ENCODE measurements at regions not wholly inside any gene's neighbourhood (a gene's known extent, or its start where the extent isn't known, plus 50 kb on each side); places are given as distances from the start of the nearest gene placed in this dataset.

- Histone ChIP-seq H3K9ac (ENCODE audit: low read length) (no peak overlapping the region), H3K27ac (ENCODE audit: low read length) (no peak overlapping the region), H3K27me3 (ENCODE audit: control insufficient read depth, insufficient read depth, low read length) (no peaks in the 10 kb centered on the region), H3K4me1 (ENCODE audit: control insufficient read depth, low read depth, low read length) (no peaks in the 10 kb centered on the region), H3K4me3 (ENCODE audit: low read length) (no peak overlapping the region), H3K36me3 (ENCODE audit: control insufficient read depth, low read depth, low read length) (no peaks in the 10 kb centered on the region), H3K9me3 (ENCODE audit: control insufficient read depth, low read depth, low read length) (peaks cover 9% of the 10 kb centered on the region)
These were observed 180.5 kb downstream of the OGFRL1 start for GRCh38 chr6:71468841-71469700.

DNA sequence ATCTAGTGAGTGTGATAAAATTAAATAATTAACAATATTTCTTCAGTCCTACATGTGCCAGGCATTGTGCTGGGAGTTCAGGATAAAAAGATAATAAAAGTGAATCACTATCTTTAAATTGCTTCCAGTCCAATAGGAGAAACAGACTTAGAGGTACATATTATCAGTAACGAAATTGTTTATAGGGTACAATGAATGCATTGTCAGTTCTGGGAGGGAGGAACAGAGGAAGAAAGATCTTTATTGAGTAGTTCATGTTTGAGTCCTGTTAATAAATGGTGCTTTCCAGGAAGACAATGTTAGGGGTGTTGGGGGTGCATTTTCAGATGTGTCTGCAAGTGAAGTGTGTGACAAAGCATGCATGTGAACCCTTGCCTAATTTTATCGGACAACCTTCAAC, 183.1 kb downstream of the OGFRL1 start:
- Histone ChIP-seq H3K9me3 (ENCODE audit: control insufficient read depth, low read depth, low read length) (no peaks in the 10 kb centered on the region), H3K27me3 (ENCODE audit: control insufficient read depth, insufficient read depth, low read length) (no peaks in the 10 kb centered on the region), H3K36me3 (ENCODE audit: control insufficient read depth, low read depth, low read length) (no peaks in the 10 kb centered on the region), H3K9ac (ENCODE audit: low read length) (no peak overlapping the region), H3K4me3 (ENCODE audit: low read length) (no peak overlapping the region), H3K27ac (ENCODE audit: low read length) (no peak overlapping the region), H3K4me1 (ENCODE audit: control insufficient read depth, low read depth, low read length) (no peaks in the 10 kb centered on the region)

- no peak overlapping the region for H3K27ac ChIP-seq (ENCODE audit: low read length)
These were observed 185.3 kb downstream of the OGFRL1 start for GRCh38 chr6:71473926-71474325.

DNA sequence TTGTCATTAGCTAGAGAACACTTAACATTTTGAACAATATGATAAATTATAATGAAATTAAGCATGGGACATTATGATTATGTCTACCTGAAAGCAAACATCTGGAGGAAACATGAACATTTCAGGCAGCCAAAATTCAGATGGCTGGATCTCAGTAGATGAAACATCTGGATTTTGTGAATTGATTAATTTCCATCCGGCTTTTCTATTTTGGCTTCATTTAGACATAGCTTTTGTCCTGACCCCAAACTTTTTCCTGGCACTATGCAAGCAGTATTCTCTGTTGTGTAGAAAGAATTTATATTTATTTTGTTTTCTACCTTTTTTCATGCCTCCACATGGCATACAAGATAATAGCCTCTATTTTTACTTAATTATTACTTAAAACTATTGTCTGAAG, 186.3 kb downstream of the OGFRL1 start:
- Histone ChIP-seq H3K27ac (ENCODE audit: low read length) (no peak overlapping the region), H3K36me3 (ENCODE audit: control insufficient read depth, low read depth, low read length) (no peaks in the 10 kb centered on the region), H3K9ac (ENCODE audit: low read length) (no peak overlapping the region), H3K9me3 (ENCODE audit: control insufficient read depth, low read depth, low read length) (no peaks in the 10 kb centered on the region), H3K4me1 (ENCODE audit: control insufficient read depth, low read depth, low read length) (peaks cover 18% of the 10 kb centered on the region), H3K27me3 (ENCODE audit: control insufficient read depth, insufficient read depth, low read length) (no peaks in the 10 kb centered on the region), H3K4me3 (ENCODE audit: low read length) (no peak overlapping the region)

More at GRCh38 chr6:71473926-71474325, 185.3 kb downstream of the OGFRL1 start:
- Histone ChIP-seq H3K36me3 (ENCODE audit: control insufficient read depth, low read depth, low read length) (no peaks in the 10 kb centered on the region), H3K27me3 (ENCODE audit: control insufficient read depth, insufficient read depth, low read length) (no peaks in the 10 kb centered on the region), H3K9me3 (ENCODE audit: control insufficient read depth, low read depth, low read length) (no peaks in the 10 kb centered on the region), H3K9ac (ENCODE audit: low read length) (no peak overlapping the region), H3K4me3 (ENCODE audit: low read length) (no peak overlapping the region), H3K4me1 (ENCODE audit: control insufficient read depth, low read depth, low read length) (peaks cover 9% of the 10 kb centered on the region)

DNA sequence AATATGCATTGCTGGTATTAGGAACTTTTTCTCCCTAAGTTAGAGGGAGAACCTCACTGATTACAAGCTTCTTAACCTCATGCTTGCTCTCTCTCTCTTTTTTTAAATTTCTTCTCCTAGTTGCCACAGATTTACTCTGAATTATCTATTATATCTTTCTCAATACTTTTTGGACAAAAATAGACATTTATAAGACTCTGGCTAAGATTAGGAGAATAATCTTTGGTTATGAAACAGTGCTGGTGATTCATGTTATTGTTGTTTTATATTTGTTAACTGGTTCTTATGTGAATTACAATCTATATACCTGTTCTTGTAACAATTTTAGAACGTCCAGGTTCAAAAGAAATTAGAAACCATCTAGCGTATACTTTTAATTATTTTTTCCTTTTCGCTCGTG, 187.8 kb downstream of the OGFRL1 start:
- Histone ChIP-seq H3K9ac (ENCODE audit: low read length) (no peak overlapping the region), H3K27me3 (ENCODE audit: control insufficient read depth, insufficient read depth, low read length) (no peaks in the 10 kb centered on the region), H3K9me3 (ENCODE audit: control insufficient read depth, low read depth, low read length) (no peaks in the 10 kb centered on the region), H3K4me1 (ENCODE audit: control insufficient read depth, low read depth, low read length) (peaks cover 18% of the 10 kb centered on the region), H3K36me3 (ENCODE audit: control insufficient read depth, low read depth, low read length) (no peaks in the 10 kb centered on the region), H3K4me3 (ENCODE audit: low read length) (no peak overlapping the region), H3K27ac (ENCODE audit: low read length) (no peak overlapping the region)

GRCh38 chr6:71476872-71477271, 188.3 kb downstream of the OGFRL1 start:
- H3K4me1 ChIP-seq (ENCODE audit: control insufficient read depth, low read depth, low read length): peaks cover 18% of the 10 kb centered on the region
- H3K27me3 ChIP-seq (ENCODE audit: control insufficient read depth, insufficient read depth, low read length): no peaks in the 10 kb centered on the region

GRCh38 chr6:71478834-71479541, 190.4 kb downstream of the OGFRL1 start:
- Histone ChIP-seq H3K9me3 (ENCODE audit: control insufficient read depth, low read depth, low read length) (no peaks in the 10 kb centered on the region), H3K27ac (ENCODE audit: low read length) (no peak overlapping the region), H3K4me1 (ENCODE audit: control insufficient read depth, low read depth, low read length) (peaks cover 18% of the 10 kb centered on the region), H3K27me3 (ENCODE audit: control insufficient read depth, insufficient read depth, low read length) (no peaks in the 10 kb centered on the region), H3K36me3 (ENCODE audit: control insufficient read depth, low read depth, low read length) (no peaks in the 10 kb centered on the region), H3K4me3 (ENCODE audit: low read length) (no peak overlapping the region), H3K9ac (ENCODE audit: low read length) (no peak overlapping the region)

More at GRCh38 chr6:71476872-71477271, 188.3 kb downstream of the OGFRL1 start:
- Histone ChIP-seq H3K27ac (ENCODE audit: low read length) (no peak overlapping the region), H3K9ac (ENCODE audit: low read length) (no peak overlapping the region), H3K9me3 (ENCODE audit: control insufficient read depth, low read depth, low read length) (no peaks in the 10 kb centered on the region), H3K36me3 (ENCODE audit: control insufficient read depth, low read depth, low read length) (no peaks in the 10 kb centered on the region), H3K4me3 (ENCODE audit: low read length) (no peak overlapping the region)

- H3K4me3 ChIP-seq (ENCODE audit: low read length): no peak overlapping the region
- H3K36me3 ChIP-seq (ENCODE audit: control insufficient read depth, low read depth, low read length): no peaks in the 10 kb centered on the region
- no peaks in the 10 kb centered on the region for H3K27me3 ChIP-seq (ENCODE audit: control insufficient read depth, insufficient read depth, low read length)
- no peak overlapping the region for H3K27ac ChIP-seq (ENCODE audit: low read length)
- H3K4me1 ChIP-seq (ENCODE audit: control insufficient read depth, low read depth, low read length): peaks cover 18% of the 10 kb centered on the region
- H3K9me3 ChIP-seq (ENCODE audit: control insufficient read depth, low read depth, low read length): no peaks in the 10 kb centered on the region
- no peak overlapping the region for H3K9ac ChIP-seq (ENCODE audit: low read length)
These were observed 192.0 kb downstream of the OGFRL1 start for GRCh38 chr6:71480577-71480976.

DNA sequence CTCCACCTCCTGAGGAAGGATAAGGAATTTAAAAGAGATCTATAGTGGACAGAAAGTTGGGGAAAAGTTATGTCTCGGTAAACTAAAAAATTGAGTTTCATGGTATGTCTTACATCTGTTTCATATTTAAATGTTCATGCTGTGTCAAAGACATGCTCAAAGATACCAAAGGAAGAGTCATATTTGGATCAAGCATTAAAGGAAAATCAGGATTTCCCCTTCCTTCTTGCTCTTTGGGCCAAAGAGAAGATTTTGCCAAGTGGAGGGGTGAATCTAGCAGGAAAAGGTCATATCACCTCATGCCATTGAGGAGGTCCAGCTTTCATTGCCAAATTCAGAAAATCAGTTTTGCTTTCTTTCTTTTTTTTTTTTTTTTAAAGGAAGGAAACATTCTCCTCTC, 192.4 kb downstream of the OGFRL1 start:
- no peaks in the 10 kb centered on the region for H3K27me3 ChIP-seq (ENCODE audit: control insufficient read depth, insufficient read depth, low read length)
- H3K9ac ChIP-seq (ENCODE audit: low read length): no peak overlapping the region
- no peaks in the 10 kb centered on the region for H3K36me3 ChIP-seq (ENCODE audit: control insufficient read depth, low read depth, low read length)
- peaks cover 18% of the 10 kb centered on the region for H3K4me1 ChIP-seq (ENCODE audit: control insufficient read depth, low read depth, low read length)
- no peaks in the 10 kb centered on the region for H3K9me3 ChIP-seq (ENCODE audit: control insufficient read depth, low read depth, low read length)
- H3K4me3 ChIP-seq (ENCODE audit: low read length): no peak overlapping the region
- H3K27ac ChIP-seq (ENCODE audit: low read length): no peak overlapping the region

- Histone ChIP-seq H3K4me1 (ENCODE audit: control insufficient read depth, low read depth, low read length) (peaks cover 18% of the 10 kb centered on the region), H3K9ac (ENCODE audit: low read length) (no peak overlapping the region), H3K36me3 (ENCODE audit: control insufficient read depth, low read depth, low read length) (no peaks in the 10 kb centered on the region), H3K9me3 (ENCODE audit: control insufficient read depth, low read depth, low read length) (no peaks in the 10 kb centered on the region), H3K27ac (ENCODE audit: low read length) (no peak overlapping the region), H3K4me3 (ENCODE audit: low read length) (no peak overlapping the region), H3K27me3 (ENCODE audit: control insufficient read depth, insufficient read depth, low read length) (no peaks in the 10 kb centered on the region)
These were observed 193.2 kb downstream of the OGFRL1 start for GRCh38 chr6:71481801-71482200.

DNA sequence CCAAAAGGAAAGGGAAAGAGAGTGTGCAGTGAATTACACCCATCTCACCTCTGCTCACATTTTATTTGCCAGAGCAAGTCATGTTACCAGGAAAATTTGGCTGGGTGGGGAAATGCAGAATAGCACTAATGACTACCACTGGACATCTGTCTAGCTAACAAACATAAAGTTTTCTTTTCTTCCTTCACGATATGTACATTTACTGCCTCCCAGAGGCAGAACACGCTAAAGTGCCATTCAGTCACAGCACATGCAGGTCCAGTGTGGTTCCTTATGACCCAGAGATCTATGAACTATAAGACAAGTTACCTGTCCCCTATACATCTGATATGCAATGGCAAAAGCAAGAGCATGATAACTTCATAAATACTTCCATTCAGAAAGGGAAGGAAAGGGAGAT, 194.1 kb downstream of the OGFRL1 start:
- Histone ChIP-seq H3K9me3 (ENCODE audit: control insufficient read depth, low read depth, low read length) (no peaks in the 10 kb centered on the region), H3K9ac (ENCODE audit: low read length) (no peak overlapping the region), H3K27ac (ENCODE audit: low read length) (no peak overlapping the region), H3K36me3 (ENCODE audit: control insufficient read depth, low read depth, low read length) (no peaks in the 10 kb centered on the region), H3K4me1 (ENCODE audit: control insufficient read depth, low read depth, low read length) (peaks cover 18% of the 10 kb centered on the region), H3K27me3 (ENCODE audit: control insufficient read depth, insufficient read depth, low read length) (no peaks in the 10 kb centered on the region), H3K4me3 (ENCODE audit: low read length) (no peak overlapping the region)

All from iPS-18a (cell line).